ENCODE measurements at regions not wholly inside any gene's neighbourhood (a gene's known extent, or its start where the extent isn't known, plus 50 kb on each side); places are given as distances from the start of the nearest gene placed in this dataset.

DNA sequence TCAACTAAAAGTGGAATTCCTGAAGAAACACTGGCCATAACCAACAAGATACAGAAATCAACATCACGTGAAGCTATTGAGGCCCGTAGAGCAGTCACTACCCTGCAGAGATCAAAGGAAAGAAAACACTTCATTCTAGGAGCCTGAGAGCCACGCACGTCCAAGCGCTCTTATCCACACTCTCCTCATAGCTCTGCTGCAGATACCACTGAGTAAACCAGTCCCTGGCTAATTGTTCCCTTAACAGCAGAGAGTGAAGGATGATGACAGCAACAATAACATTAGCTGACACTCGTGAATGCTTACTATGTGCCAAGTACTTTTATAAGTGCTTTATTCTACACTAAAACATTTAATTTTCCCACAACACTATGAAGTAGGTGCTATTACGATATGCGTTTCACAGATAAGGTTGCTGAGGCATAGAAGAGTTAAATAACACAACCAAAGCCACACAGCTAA is 271.0 kb upstream of the GADL1 start:
- H3K9me1 ChIP-seq (ENCODE audit: insufficient read depth, low read length), result no peaks in the 10 kb centered on the region
- H4K91ac ChIP-seq (ENCODE audit: insufficient read depth, low read depth, low read length), result peak overlapping the region; percentile 12; the same call in 1 of the 2 replicates
- 40% methylated on average over 1 of the region's 8 CpGs; no CpG with 5 or more reads in 1 of the 2 experiments for WGBS, 2 experiments (ENCODE audit: extremely low coverage in 2 of 2, insufficient read length in 1 of 2)
- POLR2A ChIA-PET (ENCODE audit: unreplicated experiment), result no interaction called here
- H3K9ac ChIP-seq (ENCODE audit: low read depth, low read length), result peak overlapping the region; percentile 12; the same call in 1 of the 2 replicates
- intact Hi-C loops (cut with micrococcal nuclease), result loop anchor here (5.0 to 10.0 kb wide), 3 partner anchors 61 to 599 kb away; partner anchors contain the start of gene STT3B
- peak overlapping the region; percentile 5 for H2AFZ ChIP-seq (replicated peaks; ENCODE audit: low read length, poor library complexity)
- peak overlapping the region; percentile 25; the same call in 1 of the 2 replicates for H3K56ac ChIP-seq (ENCODE audit: extremely low read depth, insufficient read depth, low read length)
- CTCF ChIA-PET, result interaction anchor here (1.4 kb wide), 1 partner anchor 22 kb away, joined by 3 read pairs; no protein-coding TSS in a partner anchor
- in situ Hi-C loops (cut with MboI; ENCODE audit: low sequenced_read_pairs), result no loop called here
- peak overlapping the region; percentile 81 for H2BK120ac ChIP-seq (ENCODE audit: low read depth, low read length)
- peaks cover 11% of the 10 kb centered on the region for H3K4me1 ChIP-seq (ENCODE audit: control insufficient read depth, insufficient read depth, low read length)
- no peaks in the 10 kb centered on the region for H4K20me1 ChIP-seq (ENCODE audit: insufficient read depth, low read length)
- peak overlapping the region; percentile 40; the same call in 1 of the 3 replicates for H2BK15ac ChIP-seq (ENCODE audit: low read depth, low read length)
- H3K4ac ChIP-seq (ENCODE audit: low read depth, low read length), result peak overlapping the region; percentile 78
- H3K36me3 ChIP-seq (ENCODE audit: control insufficient read depth, insufficient read depth, low read length), result no peaks in the 10 kb centered on the region
- H3K27me3 ChIP-seq (ENCODE audit: control insufficient read depth, insufficient read depth, low read length), result no peaks in the 10 kb centered on the region
- H3K14ac ChIP-seq (replicated peaks; ENCODE audit: low read depth, low read length), result peak overlapping the region; percentile 54
- peak overlapping the region; percentile 0; the same call in 1 of the 2 replicates for H3K27ac ChIP-seq (ENCODE audit: insufficient read depth, low read length)
- no peak overlapping the region for H2AK5ac ChIP-seq (ENCODE audit: low read depth, low read length)
- H2BK20ac ChIP-seq (ENCODE audit: low read depth, low read length), result peak overlapping the region; percentile 30
- H3K18ac ChIP-seq (ENCODE audit: low read depth, low read length), result peak overlapping the region; percentile 13; the same call in 1 of the 2 replicates
- peak overlapping the region; percentile 44; the same call in 1 of the 2 replicates for H3K23ac ChIP-seq (ENCODE audit: low read depth, low read length)
- peak overlapping the region; percentile 81 for H2BK5ac ChIP-seq (ENCODE audit: low read depth, low read length, poor library complexity, severe bottlenecking)
- no peak overlapping the region for H3K4me3 ChIP-seq (ENCODE audit: insufficient read depth, low read depth, low read length)
- H2AK9ac ChIP-seq (replicated peaks; ENCODE audit: low read depth, low read length, poor library complexity), result no peak overlapping the region
- BruUV-seq (replicated peaks), result no TSS peak
- peak overlapping the region; percentile 16 to 30; a peak in 3 of 4 replicates for H4K8ac ChIP-seq (ENCODE audit: low read depth in 2 of 2, low read length in 2 of 2)
- H3K4me2 ChIP-seq (ENCODE audit: low read depth, low read length), result peak overlapping the region; percentile 7; the same call in 1 of the 2 replicates
- no peak for TF ChIP-seq CHD1 (IDR thresholded peaks at IDR 0.05; ENCODE audit: low read depth, low read length)
- TF ChIP-seq NFE2L2 (IDR thresholded peaks at IDR 0.05; ENCODE audit: low read depth, low read length), result no peak
- TF ChIP-seq MXI1 (IDR thresholded peaks at IDR 0.05; ENCODE audit: borderline replicate concordance, low read depth, low read length), result no peak
- TF ChIP-seq RFX5 (IDR thresholded peaks at IDR 0.05; ENCODE audit: low read depth, low read length), result no peak
- TF ChIP-seq MAFK (IDR thresholded peaks at IDR 0.05; ENCODE audit: low read depth, low read length), result no peak
- TF ChIP-seq, protein P1, sequence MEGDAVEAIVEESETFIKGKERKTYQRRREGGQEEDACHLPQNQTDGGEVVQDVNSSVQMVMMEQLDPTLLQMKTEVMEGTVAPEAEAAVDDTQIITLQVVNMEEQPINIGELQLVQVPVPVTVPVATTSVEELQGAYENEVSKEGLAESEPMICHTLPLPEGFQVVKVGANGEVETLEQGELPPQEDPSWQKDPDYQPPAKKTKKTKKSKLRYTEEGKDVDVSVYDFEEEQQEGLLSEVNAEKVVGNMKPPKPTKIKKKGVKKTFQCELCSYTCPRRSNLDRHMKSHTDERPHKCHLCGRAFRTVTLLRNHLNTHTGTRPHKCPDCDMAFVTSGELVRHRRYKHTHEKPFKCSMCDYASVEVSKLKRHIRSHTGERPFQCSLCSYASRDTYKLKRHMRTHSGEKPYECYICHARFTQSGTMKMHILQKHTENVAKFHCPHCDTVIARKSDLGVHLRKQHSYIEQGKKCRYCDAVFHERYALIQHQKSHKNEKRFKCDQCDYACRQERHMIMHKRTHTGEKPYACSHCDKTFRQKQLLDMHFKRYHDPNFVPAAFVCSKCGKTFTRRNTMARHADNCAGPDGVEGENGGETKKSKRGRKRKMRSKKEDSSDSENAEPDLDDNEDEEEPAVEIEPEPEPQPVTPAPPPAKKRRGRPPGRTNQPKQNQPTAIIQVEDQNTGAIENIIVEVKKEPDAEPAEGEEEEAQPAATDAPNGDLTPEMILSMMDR (conservative IDR thresholded peaks at IDR 0.05; ENCODE audit: low read depth, low read length), result no peak
- TF ChIP-seq RCOR1 (IDR thresholded peaks at IDR 0.05; ENCODE audit: insufficient replicate concordance, low read length), result no peak
- no peak for TF ChIP-seq POLR2A (IDR thresholded peaks at IDR 0.05; ENCODE audit: low read depth, low read length)
- TF ChIP-seq, protein P2, sequence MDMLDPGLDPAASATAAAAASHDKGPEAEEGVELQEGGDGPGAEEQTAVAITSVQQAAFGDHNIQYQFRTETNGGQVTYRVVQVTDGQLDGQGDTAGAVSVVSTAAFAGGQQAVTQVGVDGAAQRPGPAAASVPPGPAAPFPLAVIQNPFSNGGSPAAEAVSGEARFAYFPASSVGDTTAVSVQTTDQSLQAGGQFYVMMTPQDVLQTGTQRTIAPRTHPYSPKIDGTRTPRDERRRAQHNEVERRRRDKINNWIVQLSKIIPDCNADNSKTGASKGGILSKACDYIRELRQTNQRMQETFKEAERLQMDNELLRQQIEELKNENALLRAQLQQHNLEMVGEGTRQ (IDR thresholded peaks at IDR 0.05; ENCODE audit: low read depth, low read length), result no peak
- no peak for TF ChIP-seq BHLHE40 (IDR thresholded peaks at IDR 0.05; ENCODE audit: low read depth, low read length)
- no peak for TF ChIP-seq MAZ (IDR thresholded peaks at IDR 0.05; ENCODE audit: borderline replicate concordance, low read depth, low read length)
- no peak for TF ChIP-seq SMC3 (IDR thresholded peaks at IDR 0.05; ENCODE audit: low read depth, low read length)
- no peak for TF ChIP-seq RAD21 (IDR thresholded peaks at IDR 0.05; ENCODE audit: low read length)
- no peaks in the 10 kb centered on the region for H3K9me3 ChIP-seq (ENCODE audit: control insufficient read depth, insufficient read depth, low read length)
- dilution Hi-C loops (cut with HindIII; ENCODE audit: low sequenced_read_pairs, unreplicated experiment), result no loop called here
- H3K79me1 ChIP-seq (ENCODE audit: low read depth in 1 of 2, low read length in 2 of 2), result no peaks in the 10 kb centered on the region
- peak overlapping the region; percentile 43; the same call in 1 of the 2 replicates for H4K5ac ChIP-seq (ENCODE audit: low read depth, low read length)
- ATAC-seq (ENCODE audit: low read depth) (peak; percentile 27), DNase-seq (peak; percentile 11)

Measured in IMR-90 (cell line).